Lower leg skin (tissue), 3 donors: ENCODE measurements at regions not wholly inside any gene's neighbourhood (a gene's known extent, or its start where the extent isn't known, plus 50 kb on each side); places are given as distances from the start of the nearest gene placed in this dataset.

ENCODE experiments used
- POLR2A ChIP-seq, 2 donors: fragments of 450-650 bp; IDR thresholded peaks; one replicate each; pipeline ENCODE4 v1.6.1; 2016 to 2017; ENCODE audit warnings: antibody characterized with exemption in 2 of 2, mild to moderate bottlenecking in 1 of 2, moderate library complexity in 1 of 2
- TF ChIP-seq, protein P1 (sequence below), 3 donors: fragments of 450-650 bp; IDR thresholded peaks; one replicate each; pipeline ENCODE4 v1.5.1; 2016; ENCODE audit warnings: antibody characterized with exemption in 3 of 3, mild to moderate bottlenecking in 3 of 3, moderate library complexity in 2 of 3

DNA sequence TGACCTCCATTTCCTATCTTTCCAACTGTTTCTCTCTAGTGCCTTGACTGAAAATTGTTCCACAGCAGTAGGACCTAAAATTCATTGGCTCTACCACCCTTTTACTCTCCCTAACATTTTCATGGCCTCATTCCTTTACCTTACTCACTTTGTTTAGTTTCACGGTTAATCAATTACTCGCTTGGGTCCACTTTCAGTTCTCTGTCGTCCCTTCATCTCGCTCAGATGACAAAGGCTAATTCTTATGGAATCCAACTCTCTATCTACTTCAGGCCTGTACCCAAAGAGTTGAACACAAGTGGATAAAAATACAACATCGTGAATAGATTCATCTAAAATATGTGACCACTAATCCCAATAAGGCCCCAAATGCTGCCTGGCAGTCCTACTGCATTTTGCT, 85.9 kb upstream of the ADO start:
- TF ChIP-seq, protein P1, sequence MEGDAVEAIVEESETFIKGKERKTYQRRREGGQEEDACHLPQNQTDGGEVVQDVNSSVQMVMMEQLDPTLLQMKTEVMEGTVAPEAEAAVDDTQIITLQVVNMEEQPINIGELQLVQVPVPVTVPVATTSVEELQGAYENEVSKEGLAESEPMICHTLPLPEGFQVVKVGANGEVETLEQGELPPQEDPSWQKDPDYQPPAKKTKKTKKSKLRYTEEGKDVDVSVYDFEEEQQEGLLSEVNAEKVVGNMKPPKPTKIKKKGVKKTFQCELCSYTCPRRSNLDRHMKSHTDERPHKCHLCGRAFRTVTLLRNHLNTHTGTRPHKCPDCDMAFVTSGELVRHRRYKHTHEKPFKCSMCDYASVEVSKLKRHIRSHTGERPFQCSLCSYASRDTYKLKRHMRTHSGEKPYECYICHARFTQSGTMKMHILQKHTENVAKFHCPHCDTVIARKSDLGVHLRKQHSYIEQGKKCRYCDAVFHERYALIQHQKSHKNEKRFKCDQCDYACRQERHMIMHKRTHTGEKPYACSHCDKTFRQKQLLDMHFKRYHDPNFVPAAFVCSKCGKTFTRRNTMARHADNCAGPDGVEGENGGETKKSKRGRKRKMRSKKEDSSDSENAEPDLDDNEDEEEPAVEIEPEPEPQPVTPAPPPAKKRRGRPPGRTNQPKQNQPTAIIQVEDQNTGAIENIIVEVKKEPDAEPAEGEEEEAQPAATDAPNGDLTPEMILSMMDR (IDR thresholded peaks at IDR 0.05): no peak
- TF ChIP-seq POLR2A (IDR thresholded peaks at IDR 0.05): no peak
